HT-29 (cell line): ENCODE measurements at regions not wholly inside any gene's neighbourhood (a gene's known extent, or its start where the extent isn't known, plus 50 kb on each side); places are given as distances from the start of the nearest gene placed in this dataset.

Source experiments
- small RNA-seq: library from RNA; depleted of rRNA; stranded (forward); fragments of <200 nt; gene quantifications from one replicate; pipeline ENCODE3, GENCODE V24; 2014

Small RNA genes in the stretch of these regions (small RNA-seq; reads per million reads assigned to genes)
- 0.22 reads per million for gene RNA5SP430
